ENCODE measurements at regions not wholly inside any gene's neighbourhood (a gene's known extent, or its start where the extent isn't known, plus 50 kb on each side); places are given as distances from the start of the nearest gene placed in this dataset.
"Not testable (repeated sequence)": the region's sequence is repeated elsewhere in the genome, so short reads cannot be mapped to it uniquely, and the experiment has no call there.

GRCh38 chr5:36390640-36391039 is 88.9 kb upstream of the RANBP3L start:
- Mint-ChIP-seq H3K9me3 (no peaks in the 10 kb centered on the region), H3K4me1 (no peaks in the 10 kb centered on the region), H3K4me3 (no peak overlapping the region), H3K27me3 (peaks cover 8% of the 10 kb centered on the region), H3K27ac (no peak overlapping the region), H3K36me3 (no peaks in the 10 kb centered on the region)
- Histone ChIP-seq H3K27ac (ENCODE audit: insufficient read depth, low read length, poor library complexity, severe bottlenecking) (no peak overlapping the region), H3K9me3 (ENCODE audit: control insufficient read depth in 2 of 2, low read length in 2 of 2) (no peaks in the 10 kb centered on the region), H3K4me1 (ENCODE audit: control insufficient read depth, insufficient read depth, low read length, poor library complexity, severe bottlenecking) (no peaks in the 10 kb centered on the region), H3K36me3 (ENCODE audit: control insufficient read depth, insufficient read depth, low read length) (no peaks in the 10 kb centered on the region), H3K27me3 (ENCODE audit: control insufficient read depth, insufficient read depth, low read length) (peaks cover 4% of the 10 kb centered on the region), H3K4me3 (ENCODE audit: low read depth, low read length) (no peak overlapping the region)
- ATAC-seq (ENCODE audit: low read depth in 2 of 2) (no peak), DNase-seq (no peak)

GRCh38 chr5:36392186-36392585 is 90.5 kb upstream of the RANBP3L start:
- Histone ChIP-seq H3K4me1 (ENCODE audit: control insufficient read depth, insufficient read depth, low read length, poor library complexity, severe bottlenecking) (no peaks in the 10 kb centered on the region), H3K9me3 (ENCODE audit: control insufficient read depth in 2 of 2, low read length in 2 of 2) (no peaks in the 10 kb centered on the region), H3K27me3 (ENCODE audit: control insufficient read depth, insufficient read depth, low read length) (peaks cover 5% of the 10 kb centered on the region), H3K27ac (ENCODE audit: insufficient read depth, low read length, poor library complexity, severe bottlenecking) (no peak overlapping the region), H3K4me3 (ENCODE audit: low read depth, low read length) (no peak overlapping the region), H3K36me3 (ENCODE audit: control insufficient read depth, insufficient read depth, low read length) (no peaks in the 10 kb centered on the region)
- ATAC-seq (ENCODE audit: low read depth in 2 of 2), result no peak
- H3K27ac Mint-ChIP-seq, result no peak overlapping the region
- H3K36me3 Mint-ChIP-seq, result no peaks in the 10 kb centered on the region
- peaks cover 11% of the 10 kb centered on the region for H3K27me3 Mint-ChIP-seq
- no peaks in the 10 kb centered on the region for H3K4me1 Mint-ChIP-seq
- H3K4me3 Mint-ChIP-seq, result no peak overlapping the region
- no peak for DNase-seq
- H3K9me3 Mint-ChIP-seq, result no peaks in the 10 kb centered on the region

GRCh38 chr5:36392818-36393217 is 91.1 kb upstream of the RANBP3L start:
- Histone ChIP-seq H3K4me1 (ENCODE audit: control insufficient read depth, insufficient read depth, low read length, poor library complexity, severe bottlenecking) (no peaks in the 10 kb centered on the region), H3K4me3 (ENCODE audit: low read depth, low read length) (no peak overlapping the region), H3K27me3 (ENCODE audit: control insufficient read depth, insufficient read depth, low read length) (peaks cover 5% of the 10 kb centered on the region), H3K9me3 (ENCODE audit: control insufficient read depth in 2 of 2, low read length in 2 of 2) (no peaks in the 10 kb centered on the region), H3K27ac (ENCODE audit: insufficient read depth, low read length, poor library complexity, severe bottlenecking) (no peak overlapping the region), H3K36me3 (ENCODE audit: control insufficient read depth, insufficient read depth, low read length) (no peaks in the 10 kb centered on the region)
- ATAC-seq (ENCODE audit: low read depth in 2 of 2) (no peak), DNase-seq (no peak)
- Mint-ChIP-seq H3K27ac (no peak overlapping the region), H3K4me1 (no peaks in the 10 kb centered on the region), H3K4me3 (no peak overlapping the region), H3K27me3 (peaks cover 15% of the 10 kb centered on the region), H3K36me3 (no peaks in the 10 kb centered on the region), H3K9me3 (no peaks in the 10 kb centered on the region)

- Mint-ChIP-seq H3K4me1 (no peaks in the 10 kb centered on the region), H3K4me3 (no peak overlapping the region), H3K27ac (no peak overlapping the region), H3K9me3 (no peaks in the 10 kb centered on the region), H3K27me3 (peaks cover 19% of the 10 kb centered on the region), H3K36me3 (no peaks in the 10 kb centered on the region)
- H3K9me3 ChIP-seq (ENCODE audit: control insufficient read depth in 2 of 2, low read length in 2 of 2), result no peaks in the 10 kb centered on the region
- no peak for ATAC-seq (ENCODE audit: low read depth in 2 of 2)
- no peak overlapping the region for H3K27ac ChIP-seq (ENCODE audit: insufficient read depth, low read length, poor library complexity, severe bottlenecking)
- peaks cover 3% of the 10 kb centered on the region for H3K27me3 ChIP-seq (ENCODE audit: control insufficient read depth, insufficient read depth, low read length)
- no peak for DNase-seq
- no peaks in the 10 kb centered on the region for H3K36me3 ChIP-seq (ENCODE audit: control insufficient read depth, insufficient read depth, low read length)
- no peaks in the 10 kb centered on the region for H3K4me1 ChIP-seq (ENCODE audit: control insufficient read depth, insufficient read depth, low read length, poor library complexity, severe bottlenecking)
- no peak overlapping the region for H3K4me3 ChIP-seq (ENCODE audit: low read depth, low read length)
These were observed 92.1 kb upstream of the RANBP3L start for GRCh38 chr5:36393656-36394428.

- Histone ChIP-seq H3K27me3 (ENCODE audit: control insufficient read depth, insufficient read depth, low read length) (peaks cover 5% of the 10 kb centered on the region), H3K9me3 (ENCODE audit: control insufficient read depth in 2 of 2, low read length in 2 of 2) (no peaks in the 10 kb centered on the region), H3K4me3 (ENCODE audit: low read depth, low read length) (no peak overlapping the region), H3K36me3 (ENCODE audit: control insufficient read depth, insufficient read depth, low read length) (no peaks in the 10 kb centered on the region), H3K27ac (ENCODE audit: insufficient read depth, low read length, poor library complexity, severe bottlenecking) (no peak overlapping the region), H3K4me1 (ENCODE audit: control insufficient read depth, insufficient read depth, low read length, poor library complexity, severe bottlenecking) (no peaks in the 10 kb centered on the region)
- no peak for ATAC-seq (ENCODE audit: low read depth in 2 of 2)
- Mint-ChIP-seq H3K4me3 (no peak overlapping the region), H3K27me3 (peaks cover 13% of the 10 kb centered on the region), H3K4me1 (no peaks in the 10 kb centered on the region), H3K36me3 (no peaks in the 10 kb centered on the region), H3K27ac (no peak overlapping the region), H3K9me3 (no peaks in the 10 kb centered on the region)
- no peak for DNase-seq
These were observed 93.6 kb upstream of the RANBP3L start for GRCh38 chr5:36395260-36395659.

- H3K4me1 Mint-ChIP-seq; H3K4me3 ChIP-seq (ENCODE audit: low read depth, low read length); H3K27ac Mint-ChIP-seq; H3K9me3 Mint-ChIP-seq; H3K36me3 Mint-ChIP-seq; DNase-seq; H3K9me3 ChIP-seq (ENCODE audit: control insufficient read depth in 2 of 2, low read length in 2 of 2); H3K27ac ChIP-seq (ENCODE audit: insufficient read depth, low read length, poor library complexity, severe bottlenecking); H3K27me3 ChIP-seq (ENCODE audit: control insufficient read depth, insufficient read depth, low read length); H3K36me3 ChIP-seq (ENCODE audit: control insufficient read depth, insufficient read depth, low read length); ATAC-seq (ENCODE audit: low read depth in 2 of 2); H3K4me1 ChIP-seq (ENCODE audit: control insufficient read depth, insufficient read depth, low read length, poor library complexity, severe bottlenecking); H3K4me3 Mint-ChIP-seq: not testable (repeated sequence)
- H3K27me3 Mint-ChIP-seq, result peaks cover 13% of the 10 kb centered on the region
These were observed 94.2 kb upstream of the RANBP3L start for GRCh38 chr5:36395947-36396346.

GRCh38 chr5:36396640-36397039 is 94.9 kb upstream of the RANBP3L start:
- Histone ChIP-seq H3K36me3 (ENCODE audit: control insufficient read depth, insufficient read depth, low read length) (no peaks in the 10 kb centered on the region), H3K4me3 (ENCODE audit: low read depth, low read length) (no peak overlapping the region), H3K27ac (ENCODE audit: insufficient read depth, low read length, poor library complexity, severe bottlenecking) (no peak overlapping the region), H3K4me1 (ENCODE audit: control insufficient read depth, insufficient read depth, low read length, poor library complexity, severe bottlenecking) (no peaks in the 10 kb centered on the region), H3K9me3 (ENCODE audit: control insufficient read depth in 2 of 2, low read length in 2 of 2) (no peaks in the 10 kb centered on the region), H3K27me3 (ENCODE audit: control insufficient read depth, insufficient read depth, low read length) (peaks cover 5% of the 10 kb centered on the region)
- Mint-ChIP-seq H3K27me3 (peaks cover 13% of the 10 kb centered on the region), H3K4me3 (no peak overlapping the region), H3K4me1 (no peaks in the 10 kb centered on the region), H3K36me3 (no peaks in the 10 kb centered on the region), H3K9me3 (no peaks in the 10 kb centered on the region), H3K27ac (no peak overlapping the region)
- DNase-seq, result no peak
- no peak for ATAC-seq (ENCODE audit: low read depth in 2 of 2)

GRCh38 chr5:36397901-36398536 is 96.3 kb upstream of the RANBP3L start:
- H3K4me3 Mint-ChIP-seq, result no peak overlapping the region
- no peak for ATAC-seq (ENCODE audit: low read depth in 2 of 2)
- H3K27ac ChIP-seq (ENCODE audit: insufficient read depth, low read length, poor library complexity, severe bottlenecking), result no peak overlapping the region

More at GRCh38 chr5:36397901-36398536, 96.3 kb upstream of the RANBP3L start:
- Mint-ChIP-seq H3K4me1 (no peaks in the 10 kb centered on the region), H3K9me3 (no peaks in the 10 kb centered on the region), H3K27me3 (peaks cover 13% of the 10 kb centered on the region), H3K27ac (no peak overlapping the region), H3K36me3 (no peaks in the 10 kb centered on the region)
- Histone ChIP-seq H3K9me3 (ENCODE audit: control insufficient read depth in 2 of 2, low read length in 2 of 2) (no peaks in the 10 kb centered on the region), H3K27me3 (ENCODE audit: control insufficient read depth, insufficient read depth, low read length) (peaks cover 5% of the 10 kb centered on the region), H3K4me1 (ENCODE audit: control insufficient read depth, insufficient read depth, low read length, poor library complexity, severe bottlenecking) (no peaks in the 10 kb centered on the region), H3K36me3 (ENCODE audit: control insufficient read depth, insufficient read depth, low read length) (no peaks in the 10 kb centered on the region), H3K4me3 (ENCODE audit: low read depth, low read length) (no peak overlapping the region)
- no peak for DNase-seq

All from CD4-positive, CD25-positive, alpha-beta regulatory T cell (primary cell).